H9 (cell line): ENCODE measurements at regions not wholly inside any gene's neighbourhood (a gene's known extent, or its start where the extent isn't known, plus 50 kb on each side); places are given as distances from the start of the nearest gene placed in this dataset.

ENCODE experiments used
- DNase-seq: peaks from one replicate; pipeline ENCODE4 v3.0.0-alpha.2; 2017
- H2AFZ ChIP-seq: one replicate; pipeline ENCODE4 v1.6.1; 2013; ENCODE audit warnings: mild to moderate bottlenecking, low read length, control low read depth, moderate library complexity
- H2AK5ac ChIP-seq: 2 replicates; pipeline ENCODE4 v1.6.1; 2013; ENCODE audit warnings: low read length, control low read depth, mixed read lengths; ENCODE audit not compliant: insufficient read length
- H2BK120ac ChIP-seq: one replicate; pipeline ENCODE4 v1.6.1; 2013; ENCODE audit warnings: low read depth, mild to moderate bottlenecking, low read length, control low read depth, inconsistent platforms; ENCODE audit not compliant: poor library complexity, severe bottlenecking
- H2BK12ac ChIP-seq: 2 replicates; pipeline ENCODE4 v1.6.1; 2013; ENCODE audit warnings: low read length, control low read depth, mixed read lengths, low read depth; ENCODE audit not compliant: insufficient read length
- H2BK15ac ChIP-seq: 2 replicates; pipeline ENCODE4 v1.6.1; 2013; ENCODE audit warnings: low read depth, low read length, control low read depth
- H2BK20ac ChIP-seq: one replicate; pipeline ENCODE4 v1.6.1; 2013; ENCODE audit warnings: low read depth, mild to moderate bottlenecking, low read length, control low read depth, inconsistent platforms; ENCODE audit not compliant: poor library complexity, severe bottlenecking
- H2BK5ac ChIP-seq: 2 replicates; pipeline ENCODE4 v1.6.1; 2013; ENCODE audit warnings: low read length, control low read depth, mixed read lengths; ENCODE audit not compliant: insufficient read length
- H3K14ac ChIP-seq: 2 replicates; pipeline ENCODE4 v1.6.1; 2013; ENCODE audit warnings: low read length, control low read depth; ENCODE audit not compliant: insufficient read depth
- H3K18ac ChIP-seq: 2 replicates; pipeline ENCODE4 v1.6.1; 2013; ENCODE audit warnings: low read depth, mild to moderate bottlenecking, mixed read lengths, low read length, control low read depth; ENCODE audit not compliant: insufficient read length
- H3K23ac ChIP-seq: 2 replicates; pipeline ENCODE4 v1.6.1; 2013; ENCODE audit warnings: low read length, control low read depth, mixed read lengths, low read depth; ENCODE audit not compliant: insufficient read length
- H3K23me2 ChIP-seq: 2 replicates; pipeline ENCODE4 v1.6.1; 2013; ENCODE audit warnings: low read depth, mild to moderate bottlenecking, mixed read lengths, low read length, control low read depth; ENCODE audit not compliant: insufficient read length, poor library complexity, severe bottlenecking
- H3K27ac ChIP-seq: 2 replicates; pipeline ENCODE4 v1.5.1; 2013; ENCODE audit warnings: low read length, control low read depth, mixed read lengths, low read depth; ENCODE audit not compliant: insufficient read length
- H3K27me3 ChIP-seq: 2 replicates; pipeline ENCODE4 v1.6.1; 2013; ENCODE audit warnings: low read length, control low read depth, inconsistent platforms; ENCODE audit not compliant: insufficient read depth
- H3K4ac ChIP-seq: 2 replicates; pipeline ENCODE4 v1.6.1; 2013; ENCODE audit warnings: low read depth, mild to moderate bottlenecking, control low read depth, inconsistent platforms, low read length, moderate library complexity
- H3K4me1 ChIP-seq: 2 replicates; pipeline ENCODE4 v1.6.1; 2013; ENCODE audit warnings: low read length, control low read depth, inconsistent platforms; ENCODE audit not compliant: insufficient read depth
- H3K4me2 ChIP-seq: 2 replicates; pipeline ENCODE4 v1.6.1; 2013; ENCODE audit warnings: low read length, control low read depth, mixed read lengths; ENCODE audit not compliant: insufficient read length, insufficient read depth
- H3K56ac ChIP-seq: 2 replicates; pipeline ENCODE4 v1.6.1; 2013; ENCODE audit warnings: low read depth, mild to moderate bottlenecking, mixed read lengths, low read length, control low read depth; ENCODE audit not compliant: insufficient read length
- H3K79me1 ChIP-seq: 2 replicates; pipeline ENCODE4 v1.6.1; 2013; ENCODE audit warnings: low read depth, mild to moderate bottlenecking, moderate library complexity, low read length, control low read depth, inconsistent platforms; ENCODE audit not compliant: insufficient read depth, poor library complexity, severe bottlenecking
- H3K79me2 ChIP-seq: 2 replicates; pipeline ENCODE4 v1.6.1; 2013; ENCODE audit warnings: low read length, control low read depth, inconsistent platforms; ENCODE audit not compliant: insufficient read depth
- H3K9ac ChIP-seq: 2 replicates; pipeline ENCODE4 v1.6.1; 2013; ENCODE audit warnings: low read length, control low read depth, mixed read lengths; ENCODE audit not compliant: insufficient read length; ENCODE audit errors: extremely low read depth
- H3K9me3 ChIP-seq: one replicate; pipeline ENCODE4 v1.6.1; 2013; ENCODE audit warnings: low read depth, low read length, inconsistent platforms; ENCODE audit not compliant: control insufficient read depth
- H3T11ph ChIP-seq: one replicate; pipeline ENCODE4 v1.6.1; 2013; ENCODE audit warnings: mild to moderate bottlenecking, low read length, control low read depth, inconsistent platforms
- H4K20me1 ChIP-seq: one replicate; pipeline ENCODE4 v1.6.1; 2013; ENCODE audit not compliant: control insufficient read depth, insufficient read length, insufficient read depth
- H4K5ac ChIP-seq: 2 replicates; pipeline ENCODE4 v1.6.1; 2013; ENCODE audit warnings: low read depth, mild to moderate bottlenecking, mixed read lengths, low read length, control low read depth; ENCODE audit not compliant: insufficient read length
- H4K8ac ChIP-seq: replicated peaks from 2 replicates; pipeline ENCODE4 v1.6.1; 2013; ENCODE audit warnings: low read length, control low read depth, mixed read lengths, low read depth; ENCODE audit not compliant: insufficient read length
- H4K91ac ChIP-seq: 2 replicates; pipeline ENCODE4 v1.6.1; 2013; ENCODE audit warnings: low read depth, mild to moderate bottlenecking, moderate library complexity, mixed read lengths, low read length, control low read depth; ENCODE audit not compliant: insufficient read length
- H3K27ac Mint-ChIP-seq, 3 experiments: 2 replicates in 2 of 3; 3 replicates in 1 of 3; pipeline ENCODE4 v1.8.0; 2020 to 2021; ENCODE audit warnings: mixed read lengths in 3 of 3, mild to moderate bottlenecking in 1 of 3, moderate library complexity in 1 of 3
- H3K27me3 Mint-ChIP-seq: 2 replicates; pipeline ENCODE4 v1.8.0; 2021; ENCODE audit warnings: low read depth, mild to moderate bottlenecking, moderate library complexity, mixed read lengths
- H3K36me3 Mint-ChIP-seq, 3 experiments: 2 replicates in 2 of 3; 3 replicates in 1 of 3; pipeline ENCODE4 v1.8.0; 2020 to 2021; ENCODE audit warnings: low read depth in 3 of 3, mixed read lengths in 3 of 3; ENCODE audit not compliant: insufficient read depth in 1 of 3
- H3K4me1 Mint-ChIP-seq, 2 experiments: 2 replicates each; pipeline ENCODE4 v1.8.0; 2020; ENCODE audit warnings: mixed read lengths in 2 of 2
- H3K4me3 Mint-ChIP-seq, 2 experiments: 2 replicates in 1 of 2; 3 replicates in 1 of 2; pipeline ENCODE4 v1.8.0; 2020 to 2021; ENCODE audit warnings: mild to moderate bottlenecking in 2 of 2, mixed read lengths in 2 of 2, moderate library complexity in 1 of 2
- H3K9me3 Mint-ChIP-seq, 2 experiments: 2 replicates in 1 of 2; 3 replicates in 1 of 2; pipeline ENCODE4 v1.8.0; 2020; ENCODE audit warnings: mild to moderate bottlenecking in 2 of 2, mixed read lengths in 2 of 2, moderate library complexity in 1 of 2
- CTCF ChIP-seq: fragments of 200-600 bp; sonication (generic); conservative IDR thresholded peaks from 3 replicates; pipeline ENCODE4 v1.8.0; 2021; ENCODE audit warnings: antibody characterized with exemption, mild to moderate bottlenecking
- WGBS: extraction: QIAGEN DNeasy Blood & Tissue Kit; methylation state at CpG from one replicate; pipeline ENCODE4 v1.1.7; 2013; ENCODE audit warnings: missing lambda C conversion rate, low lambda C conversion rate, mixed read lengths; ENCODE audit not compliant: insufficient read length; ENCODE audit errors: extremely low coverage; 5-methylcytosine and 5-hydroxymethylcytosine counted together

- Histone ChIP-seq H3K4me2 (no peak overlapping the region), H4K91ac (no peak overlapping the region), H3K4ac (no peak overlapping the region), H3K23ac (no peak overlapping the region), H3K79me2 (no peaks in the 10 kb centered on the region), H2BK12ac (no peak overlapping the region), H2AFZ (no peak overlapping the region), H3K14ac (no peak overlapping the region), H2AK5ac (no peak overlapping the region), H3K27me3 (no peaks in the 10 kb centered on the region), H2BK15ac (no peak overlapping the region), H3K18ac (no peak overlapping the region), H3K56ac (no peak overlapping the region), H2BK120ac (no peak overlapping the region), H3K9me3 (no peaks in the 10 kb centered on the region), H3K4me1 (no peaks in the 10 kb centered on the region), H3K79me1 (no peaks in the 10 kb centered on the region), H3K9ac (no peak overlapping the region), H2BK20ac (no peak overlapping the region), H4K8ac (no peak overlapping the region), H2BK5ac (no peak overlapping the region), H4K5ac (no peak overlapping the region), H3T11ph (no peak overlapping the region), H4K20me1 (no peaks in the 10 kb centered on the region), H3K23me2 (no peaks in the 10 kb centered on the region), H3K27ac (no peak overlapping the region)
- no peak overlapping the region for H3K27ac Mint-ChIP-seq
- H3K9me3 Mint-ChIP-seq: no peaks in the 10 kb centered on the region; a peak in 1 of 5 replicates
- no peaks in the 10 kb centered on the region for H3K36me3 Mint-ChIP-seq
- H3K4me3 Mint-ChIP-seq: no peak overlapping the region
- WGBS: no CpG with 5 or more reads among the region's 1 CpG
- peaks cover 21 to 24% of the 10 kb centered on the region in 2 experiments for H3K4me1 Mint-ChIP-seq
- TF ChIP-seq CTCF: no peak
- no peak for DNase-seq
- H3K27me3 Mint-ChIP-seq: peaks cover 26% of the 10 kb centered on the region
Observed at GRCh38 chr10:78749898-78750297, 318.9 kb upstream of the ZMIZ1 start.
